OCI-LY7 (cell line): ENCODE measurements at regions not wholly inside any gene's neighbourhood (a gene's known extent, or its start where the extent isn't known, plus 50 kb on each side); places are given as distances from the start of the nearest gene placed in this dataset.

Source experiments
- CTCF ChIP-seq: fragments of 200-600 bp; sonication (generic); conservative IDR thresholded peaks from 2 replicates; pipeline ENCODE4 v1.5.1; 2014; ENCODE audit warnings: mild to moderate bottlenecking, antibody characterized with exemption, low read length, moderate library complexity, mixed read lengths
- EZH2phosphoT487 ChIP-seq: fragments of 200-600 bp; sonication (generic); IDR thresholded peaks from 2 replicates; pipeline ENCODE4 v1.6.1; 2018; ENCODE audit warnings: low read depth, borderline replicate concordance, mild to moderate bottlenecking, mixed run types, antibody characterized with exemption, low read length, moderate library complexity, mixed read lengths

- TF ChIP-seq CTCF (no peak), EZH2phosphoT487 (no peak)
Observed at GRCh38 chr5:108619815-108620214, 127.9 kb upstream of the FER start.
